Small intestine (tissue), 7 donors: ENCODE measurements at regions not wholly inside any gene's neighbourhood (a gene's known extent, or its start where the extent isn't known, plus 50 kb on each side); places are given as distances from the start of the nearest gene placed in this dataset.

ENCODE experiments used
- DNase-seq, 2 donors: peaks; one replicate each; pipeline versions ENCODE4 v3.0.0 to v3.0.0-alpha.2; 2013
- FAIRE-seq: peaks from 2 replicates; lab custom pipeline; 2012; peaks lifted over from hg19 to GRCh38; lab: Jason Lieb, UNC
- H3K27ac ChIP-seq, 3 donors: one replicate each; pipeline ENCODE4 v1.5.1; 2013; ENCODE audit warnings: low read length in 2 of 3, mild to moderate bottlenecking in 2 of 3, control low read depth in 1 of 3, inconsistent platforms in 1 of 3, low read depth in 1 of 3, moderate library complexity in 1 of 3
- H3K27me3 ChIP-seq, 3 donors: one replicate each; pipeline ENCODE4 v1.6.1; 2013; ENCODE audit warnings: low read length in 3 of 3, inconsistent platforms in 1 of 3; ENCODE audit not compliant: control insufficient read depth in 3 of 3, insufficient read depth in 3 of 3
- H3K36me3 ChIP-seq, 3 donors: one replicate each; pipeline ENCODE4 v1.6.1; 2013; ENCODE audit warnings: low read length in 3 of 3, inconsistent platforms in 1 of 3, low read depth in 1 of 3, mild to moderate bottlenecking in 1 of 3, moderate library complexity in 1 of 3; ENCODE audit not compliant: control insufficient read depth in 3 of 3, insufficient read depth in 2 of 3
- H3K4me1 ChIP-seq, 3 donors: one replicate each; pipeline ENCODE4 v1.6.1; 2013; ENCODE audit warnings: low read length in 2 of 3, inconsistent platforms in 1 of 3, low read depth in 1 of 3, mild to moderate bottlenecking in 1 of 3, moderate library complexity in 1 of 3; ENCODE audit not compliant: control insufficient read depth in 3 of 3, insufficient read depth in 2 of 3
- H3K4me3 ChIP-seq, 3 donors: one replicate each; pipeline ENCODE4 v1.5.1; 2013; ENCODE audit warnings: low read length in 3 of 3, control low read depth in 1 of 3, inconsistent platforms in 1 of 3, low read depth in 1 of 3, mild to moderate bottlenecking in 1 of 3, moderate library complexity in 1 of 3
- H3K9me3 ChIP-seq, 2 donors: one replicate each; pipeline ENCODE4 v1.6.1; 2013; ENCODE audit warnings: low read depth in 1 of 2, low read length in 1 of 2; ENCODE audit not compliant: control insufficient read depth in 2 of 2, insufficient read depth in 1 of 2
- WGBS, 3 donors: extraction: QIAGEN DNeasy Blood & Tissue Kit; methylation state at CpG; one replicate each; pipeline ENCODE4 v1.1.7; 2013; 5-methylcytosine and 5-hydroxymethylcytosine counted together
- donor health status: healthy with polysubstance abuse.
- donor health status: control.
- donor health status: control.
- donor health status: Bipolar disorder and iron deficiency.
- donor health status: healthy.

DNA sequence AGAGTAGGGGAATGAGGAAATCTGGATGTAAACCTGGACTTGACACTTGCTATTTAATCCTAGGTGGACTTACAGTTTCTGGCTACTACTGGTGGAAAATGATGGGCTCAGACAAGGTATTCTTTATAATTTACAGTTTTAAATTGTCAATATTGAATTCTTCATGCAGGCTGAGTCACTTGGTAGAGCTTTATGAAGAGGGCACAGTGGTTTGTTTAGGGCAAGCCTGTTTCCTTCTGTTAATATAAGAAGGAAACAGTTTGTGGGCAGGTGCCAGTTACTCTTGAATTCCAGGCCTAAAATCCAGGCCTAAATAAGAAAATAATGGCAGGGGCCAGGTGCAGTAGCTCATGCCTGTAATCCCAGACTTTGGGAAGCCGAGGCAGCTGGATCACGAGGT is 355.8 kb upstream of the RGS6 start:
- H3K27ac ChIP-seq = no peak overlapping the region
- no peaks in the 10 kb centered on the region for H3K27me3 ChIP-seq
- FAIRE-seq (no peak), DNase-seq (no peak)
- H3K36me3 ChIP-seq = no peaks in the 10 kb centered on the region
- H3K4me3 ChIP-seq = no peak overlapping the region
- WGBS, 3 donors = 94 to 100% (median 100%) methylated on average over 2 of the region's 2 CpGs
- no peaks in the 10 kb centered on the region for H3K9me3 ChIP-seq
- H3K4me1 ChIP-seq = no peaks in the 10 kb centered on the region

DNA sequence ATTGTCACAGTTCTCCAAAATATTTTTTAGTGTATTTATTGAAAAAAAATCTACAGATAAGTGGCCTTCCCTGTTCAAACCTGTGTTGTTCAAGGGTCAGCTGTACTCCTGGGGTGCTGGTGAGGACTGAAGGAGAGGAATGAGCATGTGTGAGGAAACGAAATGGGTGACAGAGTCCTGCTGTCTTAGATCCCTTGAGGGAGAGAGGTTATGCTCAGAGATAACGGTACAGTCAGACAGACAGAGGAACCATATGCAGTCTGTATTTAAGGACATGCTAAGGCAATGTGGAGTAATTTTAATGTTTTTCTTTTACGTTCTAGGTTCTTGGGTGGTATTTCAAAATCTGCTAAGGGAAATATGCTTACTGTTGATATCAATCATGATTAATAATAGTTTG is 352.9 kb upstream of the RGS6 start:
- 87 to 93% (median 87%) methylated on average over 3 of the region's 3 CpGs for WGBS, 3 donors
- Histone ChIP-seq H3K27ac (no peak overlapping the region), H3K9me3 (no peaks in the 10 kb centered on the region), H3K4me1 (no peaks in the 10 kb centered on the region), H3K27me3 (no peaks in the 10 kb centered on the region), H3K4me3 (no peak overlapping the region), H3K36me3 (no peaks in the 10 kb centered on the region)
- DNase-seq (no peak), FAIRE-seq (no peak)

DNA sequence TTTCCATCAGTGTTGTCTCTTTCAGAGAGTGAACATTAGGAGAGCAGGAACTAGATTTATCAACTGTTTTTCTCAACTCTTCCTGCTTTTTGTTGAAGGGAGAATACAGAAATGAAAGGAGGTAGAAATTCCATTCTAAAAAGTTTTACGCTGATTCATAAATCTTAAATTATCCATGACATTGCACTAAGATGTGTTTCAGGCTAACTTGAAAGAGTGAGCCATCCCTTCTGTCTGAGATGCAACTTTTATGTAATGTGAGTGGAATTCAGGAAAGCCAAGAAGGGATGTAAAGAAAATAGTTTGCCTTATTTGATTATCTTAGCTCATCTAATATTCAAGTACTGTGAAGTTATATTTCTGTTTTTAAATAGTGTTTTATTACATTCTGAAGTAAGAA is 349.5 kb upstream of the RGS6 start:
- Histone ChIP-seq H3K27ac (no peak overlapping the region), H3K9me3 (no peaks in the 10 kb centered on the region), H3K27me3 (no peaks in the 10 kb centered on the region), H3K36me3 (peaks cover 0 to 1% (median under 1%) of the 10 kb centered on the region in 3 donors), H3K4me3 (no peak overlapping the region), H3K4me1 (no peaks in the 10 kb centered on the region)
- WGBS, 3 donors = 91 to 100% (median 91%) methylated on average over 1 of the region's 1 CpG
- no peak for DNase-seq
- FAIRE-seq = no peak

DNA sequence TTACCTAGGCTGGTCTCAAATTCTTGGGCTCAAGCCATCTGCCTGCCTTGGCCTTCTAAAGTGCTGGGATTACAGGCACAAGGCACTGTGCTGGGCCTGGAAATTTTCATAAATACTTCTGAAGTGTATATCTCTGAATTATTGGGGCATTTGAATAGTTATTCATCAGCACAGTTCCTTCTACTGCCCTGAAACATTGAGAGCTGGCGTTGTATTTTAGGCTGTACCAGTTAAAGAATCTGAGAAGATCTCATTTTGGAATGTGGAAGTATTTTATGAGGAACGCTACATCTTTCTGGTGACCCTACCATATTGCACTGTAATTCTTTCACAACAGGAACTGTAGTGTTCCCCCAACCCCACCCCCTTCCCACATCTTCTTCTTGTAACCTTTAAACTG is 349.0 kb upstream of the RGS6 start:
- no peak overlapping the region for H3K27ac ChIP-seq
- no peaks in the 10 kb centered on the region for H3K9me3 ChIP-seq
- FAIRE-seq (no peak), DNase-seq (no peak)
- H3K36me3 ChIP-seq = peaks cover 0 to 4% (median 3%) of the 10 kb centered on the region in 3 donors
- H3K4me1 ChIP-seq = no peaks in the 10 kb centered on the region
- WGBS, 3 donors = 87 to 98% (median 87%) methylated on average over 2 of the region's 2 CpGs
- H3K4me3 ChIP-seq = no peak overlapping the region
- no peaks in the 10 kb centered on the region for H3K27me3 ChIP-seq

DNA sequence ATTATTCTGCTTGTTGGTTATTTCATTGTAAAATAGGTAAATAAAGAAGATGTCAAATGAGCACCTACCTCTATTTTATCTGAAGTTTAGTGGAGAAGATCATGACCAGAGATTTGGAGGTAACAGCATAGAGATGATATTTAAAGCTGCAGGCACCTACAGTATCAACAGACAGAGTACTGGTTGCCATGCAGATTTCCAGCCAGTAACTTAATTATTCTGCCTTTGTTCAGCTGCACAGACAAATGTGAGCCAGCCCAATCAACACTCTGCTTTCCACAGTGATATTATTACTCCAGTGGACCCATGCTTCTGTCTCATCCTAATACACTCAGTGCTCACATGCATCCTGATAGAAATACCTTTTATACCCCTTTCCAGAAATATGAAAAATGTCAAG is 348.5 kb upstream of the RGS6 start:
- Histone ChIP-seq H3K4me1 (no peaks in the 10 kb centered on the region), H3K27ac (no peak overlapping the region), H3K36me3 (peaks cover 0 to 5% (median 3%) of the 10 kb centered on the region in 3 donors), H3K4me3 (no peak overlapping the region), H3K9me3 (no peaks in the 10 kb centered on the region), H3K27me3 (no peaks in the 10 kb centered on the region)
- DNase-seq (no peak), FAIRE-seq (no peak)

DNA sequence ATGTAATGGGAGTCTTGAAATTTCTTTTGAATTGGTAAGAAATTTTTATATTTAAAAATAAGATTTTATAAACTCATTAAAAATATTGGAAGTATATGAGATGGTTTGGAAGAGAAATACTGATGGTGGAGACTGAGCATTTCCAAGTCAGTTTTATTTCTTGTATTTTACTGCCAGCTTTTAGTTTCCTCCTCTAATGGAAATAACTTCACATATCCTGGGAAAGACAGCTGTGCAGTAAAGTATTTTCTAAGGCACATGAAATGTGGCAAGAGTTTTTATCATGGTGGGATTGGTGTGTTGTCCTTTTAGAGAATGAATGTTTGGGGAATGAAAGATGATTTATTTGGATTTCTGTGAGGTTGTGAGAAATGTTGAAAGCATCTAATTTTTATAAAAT is 346.9 kb upstream of the RGS6 start:
- DNase-seq (no peak), FAIRE-seq (no peak)
- H3K36me3 ChIP-seq = peaks cover 0 to 5% (median 3%) of the 10 kb centered on the region in 3 donors
- H3K9me3 ChIP-seq = no peaks in the 10 kb centered on the region
- no peaks in the 10 kb centered on the region for H3K4me1 ChIP-seq
- no peak overlapping the region for H3K4me3 ChIP-seq
- H3K27me3 ChIP-seq = no peaks in the 10 kb centered on the region
- no peak overlapping the region for H3K27ac ChIP-seq

DNA sequence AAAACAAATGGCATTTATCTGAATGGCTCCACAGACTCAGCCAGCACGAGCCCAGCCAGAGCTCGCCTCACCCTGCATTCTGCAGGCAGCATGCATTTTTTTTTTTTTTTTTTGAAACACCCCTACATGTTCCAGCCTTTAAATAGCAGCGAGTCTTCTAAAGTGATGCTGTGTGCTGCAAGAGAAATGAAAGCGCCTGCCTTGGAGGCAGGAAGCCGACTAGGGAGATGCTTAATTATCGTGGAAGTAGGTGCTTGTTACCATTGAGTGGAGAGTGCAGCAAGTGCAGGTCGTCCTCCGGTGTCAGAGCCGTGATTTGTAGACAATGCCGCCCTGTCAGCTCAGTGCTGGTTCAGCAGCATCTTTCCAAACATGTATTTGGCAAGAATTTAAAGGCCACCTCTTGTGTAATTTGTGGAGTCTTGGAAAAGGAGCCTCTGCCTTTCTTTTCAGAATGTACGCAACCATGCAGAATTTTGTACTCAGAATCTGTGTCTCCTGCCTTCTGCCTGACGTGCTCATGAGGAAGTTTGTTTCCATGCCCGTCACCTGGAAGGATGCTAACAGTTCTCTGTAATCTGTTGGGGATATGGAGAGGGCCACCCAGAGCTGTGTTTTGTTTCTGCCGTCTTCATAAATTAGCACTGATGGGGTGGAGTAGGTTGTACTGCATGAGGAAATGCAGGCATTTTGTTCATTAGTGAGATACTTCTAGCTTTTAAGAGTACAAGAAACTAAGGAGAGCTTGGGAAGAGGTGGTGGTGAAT is 345.9 kb upstream of the RGS6 start:
- FAIRE-seq (no peak), DNase-seq (no peak)
- no peak overlapping the region for H3K4me3 ChIP-seq
- 48 to 88% (median 79%) methylated on average over 14 of the region's 14 CpGs for WGBS, 3 donors
- H3K4me1 ChIP-seq = no peaks in the 10 kb centered on the region
- no peak overlapping the region for H3K27ac ChIP-seq
- H3K36me3 ChIP-seq = peaks cover 0 to 5% (median 3%) of the 10 kb centered on the region in 3 donors
- H3K9me3 ChIP-seq = no peaks in the 10 kb centered on the region
- H3K27me3 ChIP-seq = no peaks in the 10 kb centered on the region

DNA sequence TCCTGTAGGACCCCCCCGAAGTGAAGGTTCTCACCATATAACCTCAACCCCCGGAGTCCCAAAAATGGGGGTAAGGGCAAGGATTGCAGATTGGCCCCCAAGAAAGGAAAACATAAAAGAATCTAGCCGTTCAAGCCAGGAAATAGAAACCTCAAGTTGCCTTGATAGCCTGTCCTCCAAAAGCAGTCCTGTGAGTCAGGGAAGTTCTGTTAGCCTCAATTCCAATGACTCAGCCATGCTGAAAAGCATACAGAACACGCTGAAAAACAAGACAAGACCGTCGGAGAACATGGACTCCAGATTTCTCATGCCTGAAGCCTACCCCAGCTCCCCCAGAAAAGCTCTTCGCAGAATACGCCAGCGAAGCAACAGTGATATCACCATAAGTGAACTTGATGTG is 344.2 kb upstream of the RGS6 start:
- Histone ChIP-seq H3K36me3 (peaks cover 0 to 5% (median 3%) of the 10 kb centered on the region in 3 donors), H3K27me3 (no peaks in the 10 kb centered on the region), H3K4me3 (no peak overlapping the region), H3K4me1 (peaks cover 0 to 2% (median 0%) of the 10 kb centered on the region in 3 donors), H3K27ac (no peak overlapping the region), H3K9me3 (no peaks in the 10 kb centered on the region)
- FAIRE-seq (no peak), DNase-seq (no peak)
- 93 to 95% (median 94%) methylated on average over 9 of the region's 9 CpGs for WGBS, 3 donors
